ENCODE measurements at regions not wholly inside any gene's neighbourhood (a gene's known extent, or its start where the extent isn't known, plus 50 kb on each side); places are given as distances from the start of the nearest gene placed in this dataset.

DNA sequence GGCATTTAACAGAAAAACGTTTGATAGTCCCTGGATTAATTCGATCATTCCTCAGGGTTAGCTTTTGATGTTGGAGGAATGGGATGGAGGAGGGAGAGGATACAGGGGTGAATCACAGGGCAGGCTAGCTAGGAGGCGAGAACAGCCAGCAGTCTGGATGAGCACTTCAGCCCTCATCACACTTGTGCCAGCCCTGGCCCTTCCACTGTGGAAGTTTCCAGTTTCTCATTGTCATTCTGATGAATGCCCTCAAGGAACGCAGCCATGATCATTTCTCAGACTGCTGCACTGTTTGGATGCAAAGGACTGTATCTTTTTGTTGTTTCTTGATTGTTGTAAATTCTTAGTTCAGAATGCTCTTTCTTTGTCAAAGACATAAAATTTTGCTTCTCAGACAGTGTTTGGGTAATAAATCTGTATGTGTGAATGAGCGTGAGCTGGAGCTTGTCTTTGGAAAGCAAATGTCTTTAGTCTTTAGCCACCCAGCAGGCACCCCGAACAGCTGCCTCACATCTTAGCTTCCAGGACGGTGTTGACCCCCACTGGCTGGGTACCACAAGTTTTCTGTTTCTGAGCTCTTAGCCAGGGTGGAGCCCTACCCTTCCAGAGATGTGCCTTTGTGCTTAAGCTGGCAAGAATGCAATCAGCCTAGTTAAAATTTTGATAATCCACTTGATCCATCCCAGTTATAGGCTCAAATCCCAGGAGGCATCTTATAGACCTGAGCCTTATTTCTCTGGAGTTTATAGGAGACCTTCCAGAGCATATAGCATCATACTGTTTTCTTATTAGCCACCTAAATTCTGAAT, 121.1 kb downstream of the PDCD6IP start:
- H2AFZ ChIP-seq (ENCODE audit: insufficient read depth, low read length, poor library complexity): no peak overlapping the region
- no peaks in the 10 kb centered on the region for H3K36me3 ChIP-seq (ENCODE audit: control insufficient read depth in 1 of 2, insufficient read depth in 2 of 2, low read length in 2 of 2)
- H3K27me3 ChIP-seq (ENCODE audit: insufficient read depth, low read length): no peaks in the 10 kb centered on the region
- H2BK5ac ChIP-seq (ENCODE audit: low read depth, low read length, poor library complexity): no peak overlapping the region
- H2BK120ac ChIP-seq (ENCODE audit: insufficient read depth, low read length, poor library complexity): no peak overlapping the region
- H4K91ac ChIP-seq (ENCODE audit: low read depth, low read length): no peak overlapping the region
- H2AK5ac ChIP-seq (ENCODE audit: low read length): no peak overlapping the region
- H3K18ac ChIP-seq (ENCODE audit: low read length): no peak overlapping the region
- no peaks in the 10 kb centered on the region for H3K79me2 ChIP-seq (ENCODE audit: control insufficient read depth, insufficient read depth, low read length, poor library complexity)
- no peak overlapping the region for H2BK12ac ChIP-seq (ENCODE audit: low read length)
- no peaks in the 10 kb centered on the region for H3K9me3 ChIP-seq (ENCODE audit: insufficient read depth, low read depth, low read length)
- H3K4me2 ChIP-seq (ENCODE audit: low read length): no peak overlapping the region
- no peak overlapping the region for H3K27ac ChIP-seq (ENCODE audit: low read depth, low read length)
- no peak overlapping the region for H3K9ac ChIP-seq (ENCODE audit: low read length)
- H3K23ac ChIP-seq (ENCODE audit: low read length): no peak overlapping the region
- no peak overlapping the region for H3K4ac ChIP-seq (ENCODE audit: low read depth, low read length)
- H3K79me1 ChIP-seq (ENCODE audit: low read length): no peaks in the 10 kb centered on the region
- H3K4me1 ChIP-seq (ENCODE audit: control insufficient read depth in 1 of 2, insufficient read depth in 2 of 2, low read length in 2 of 2): no peaks in the 10 kb centered on the region
- no peak overlapping the region for H4K12ac ChIP-seq (ENCODE audit: low read depth, low read length)
- no peak overlapping the region for H3K14ac ChIP-seq (ENCODE audit: low read length)
- no CpG with 5 or more reads among the region's 7 CpGs for WGBS (ENCODE audit: extremely low coverage, insufficient coverage, insufficient read length)
- H4K8ac ChIP-seq (ENCODE audit: low read depth, low read length): no peak overlapping the region
- DNase-seq: no peak
- no peak overlapping the region for H3K4me3 ChIP-seq (ENCODE audit: low read depth, low read length)

DNA sequence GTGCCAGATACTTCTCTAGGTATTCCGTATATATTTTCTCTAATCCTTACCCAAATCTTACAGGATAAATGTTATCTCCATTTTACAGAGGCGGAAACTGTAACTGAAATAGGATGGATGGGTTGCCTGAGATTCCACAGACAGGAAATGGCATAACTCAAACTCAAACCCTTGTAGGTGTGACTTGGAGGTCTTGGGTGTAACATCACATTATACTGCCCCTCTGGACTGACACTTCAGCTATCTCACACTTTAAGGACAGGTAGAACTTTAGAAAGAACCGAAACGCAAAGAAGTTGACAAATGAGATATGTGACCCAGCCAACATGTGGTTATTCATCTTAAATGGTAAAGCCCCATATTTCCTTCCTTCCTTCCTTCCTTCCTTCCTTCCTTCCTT, 122.1 kb downstream of the PDCD6IP start:
- H2BK5ac ChIP-seq (ENCODE audit: low read depth, low read length, poor library complexity): no peak overlapping the region
- no peak overlapping the region for H3K23ac ChIP-seq (ENCODE audit: low read length)
- no peaks in the 10 kb centered on the region for H3K79me2 ChIP-seq (ENCODE audit: control insufficient read depth, insufficient read depth, low read length, poor library complexity)
- H3K14ac ChIP-seq (ENCODE audit: low read length): no peak overlapping the region
- no peak overlapping the region for H3K4me2 ChIP-seq (ENCODE audit: low read length)
- H2AFZ ChIP-seq (ENCODE audit: insufficient read depth, low read length, poor library complexity): no peak overlapping the region
- H3K27me3 ChIP-seq (ENCODE audit: insufficient read depth, low read length): no peaks in the 10 kb centered on the region
- H3K4ac ChIP-seq (ENCODE audit: low read depth, low read length): no peak overlapping the region
- no peak overlapping the region for H2BK120ac ChIP-seq (ENCODE audit: insufficient read depth, low read length, poor library complexity)
- no peak overlapping the region for H3K9ac ChIP-seq (ENCODE audit: low read length)
- no peaks in the 10 kb centered on the region for H3K9me3 ChIP-seq (ENCODE audit: insufficient read depth, low read depth, low read length)
- no peak overlapping the region for H3K18ac ChIP-seq (ENCODE audit: low read length)
- no peak overlapping the region for H4K8ac ChIP-seq (ENCODE audit: low read depth, low read length)
- no peaks in the 10 kb centered on the region for H3K36me3 ChIP-seq (ENCODE audit: control insufficient read depth in 1 of 2, insufficient read depth in 2 of 2, low read length in 2 of 2)
- H2BK12ac ChIP-seq (ENCODE audit: low read length): no peak overlapping the region
- no peak overlapping the region for H3K27ac ChIP-seq (ENCODE audit: low read depth, low read length)
- no CpG with 5 or more reads among the region's 4 CpGs for WGBS (ENCODE audit: extremely low coverage, insufficient coverage, insufficient read length)
- H3K79me1 ChIP-seq (ENCODE audit: low read length): no peaks in the 10 kb centered on the region
- H4K12ac ChIP-seq (ENCODE audit: low read depth, low read length): no peak overlapping the region
- H3K4me1 ChIP-seq (ENCODE audit: control insufficient read depth in 1 of 2, insufficient read depth in 2 of 2, low read length in 2 of 2): no peaks in the 10 kb centered on the region
- no peak overlapping the region for H2AK5ac ChIP-seq (ENCODE audit: low read length)
- no peak overlapping the region for H3K4me3 ChIP-seq (ENCODE audit: low read depth, low read length)
- no peak overlapping the region for H4K91ac ChIP-seq (ENCODE audit: low read depth, low read length)
- DNase-seq: no peak

DNA sequence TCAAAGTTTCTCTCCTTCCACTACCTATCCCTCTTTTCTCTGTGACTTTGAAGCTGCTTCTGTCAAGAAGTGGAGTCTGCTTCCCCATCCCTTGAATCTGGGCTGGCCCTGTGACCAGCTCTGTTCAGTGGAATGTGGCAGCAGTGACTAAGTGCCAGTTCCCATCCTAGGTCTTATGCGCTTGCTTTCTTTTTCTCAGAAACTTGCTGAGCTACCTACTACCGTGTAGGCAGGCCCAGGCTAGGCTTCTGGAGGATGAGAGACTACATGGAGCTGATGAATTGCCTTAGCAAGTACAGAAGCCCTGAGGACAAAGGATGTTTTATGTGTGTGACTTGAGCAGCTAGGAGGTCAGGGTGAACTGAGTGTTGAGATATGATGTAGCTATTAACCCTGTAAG, 123.2 kb downstream of the PDCD6IP start:
- no peak overlapping the region for H3K9ac ChIP-seq (ENCODE audit: low read length)
- H3K27me3 ChIP-seq (ENCODE audit: insufficient read depth, low read length): no peaks in the 10 kb centered on the region
- no peaks in the 10 kb centered on the region for H3K79me2 ChIP-seq (ENCODE audit: control insufficient read depth, insufficient read depth, low read length, poor library complexity)
- H3K18ac ChIP-seq (ENCODE audit: low read length): no peak overlapping the region
- no peaks in the 10 kb centered on the region for H3K9me3 ChIP-seq (ENCODE audit: insufficient read depth, low read depth, low read length)
- no peaks in the 10 kb centered on the region for H3K79me1 ChIP-seq (ENCODE audit: low read length)
- H4K8ac ChIP-seq (ENCODE audit: low read depth, low read length): no peak overlapping the region
- no peaks in the 10 kb centered on the region for H3K4me1 ChIP-seq (ENCODE audit: control insufficient read depth in 1 of 2, insufficient read depth in 2 of 2, low read length in 2 of 2)
- no peak overlapping the region for H3K4me2 ChIP-seq (ENCODE audit: low read length)
- no peak overlapping the region for H3K4ac ChIP-seq (ENCODE audit: low read depth, low read length)
- H2BK12ac ChIP-seq (ENCODE audit: low read length): no peak overlapping the region
- H2AFZ ChIP-seq (ENCODE audit: insufficient read depth, low read length, poor library complexity): no peak overlapping the region
- H3K4me3 ChIP-seq (ENCODE audit: low read depth, low read length): no peak overlapping the region
- DNase-seq: no peak
- no peak overlapping the region for H3K27ac ChIP-seq (ENCODE audit: low read depth, low read length)
- H4K91ac ChIP-seq (ENCODE audit: low read depth, low read length): no peak overlapping the region
- WGBS (ENCODE audit: extremely low coverage, insufficient coverage, insufficient read length): no CpG with 5 or more reads among the region's 2 CpGs
- H3K23ac ChIP-seq (ENCODE audit: low read length): no peak overlapping the region
- no peak overlapping the region for H3K14ac ChIP-seq (ENCODE audit: low read length)
- no peak overlapping the region for H2BK120ac ChIP-seq (ENCODE audit: insufficient read depth, low read length, poor library complexity)
- no peak overlapping the region for H2AK5ac ChIP-seq (ENCODE audit: low read length)
- no peak overlapping the region for H2BK5ac ChIP-seq (ENCODE audit: low read depth, low read length, poor library complexity)
- no peaks in the 10 kb centered on the region for H3K36me3 ChIP-seq (ENCODE audit: control insufficient read depth in 1 of 2, insufficient read depth in 2 of 2, low read length in 2 of 2)
- no peak overlapping the region for H4K12ac ChIP-seq (ENCODE audit: low read depth, low read length)

DNA sequence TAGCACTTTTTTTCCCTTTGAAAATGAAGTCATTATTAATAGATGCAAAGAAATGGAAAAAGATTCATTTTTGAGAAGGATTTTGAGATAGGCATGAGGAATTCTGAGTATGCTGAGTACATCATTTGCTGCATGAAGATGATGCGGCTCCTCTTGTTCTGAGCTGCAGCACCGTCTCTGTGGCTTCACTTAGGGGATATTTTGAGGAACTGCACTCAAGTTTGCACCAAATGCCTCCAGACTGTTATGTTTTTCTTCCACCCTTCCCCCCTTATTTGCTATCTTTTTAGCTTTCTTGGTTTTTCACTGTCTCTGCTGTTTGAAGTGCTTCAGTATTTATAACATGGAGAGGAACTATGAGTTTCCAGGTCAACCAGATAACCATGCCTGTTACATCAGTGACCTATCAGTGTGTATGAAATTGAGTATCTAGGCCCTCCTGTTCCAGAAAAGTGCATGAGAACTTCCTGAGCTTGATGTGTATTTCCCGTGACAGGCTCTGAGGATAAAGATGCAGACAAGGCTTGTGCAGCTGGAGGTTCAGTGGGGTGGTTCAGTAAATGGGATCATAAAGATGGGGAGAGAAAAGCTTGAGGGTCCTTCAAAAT, 128.7 kb downstream of the PDCD6IP start:
- Histone ChIP-seq H3K23ac (ENCODE audit: low read length) (no peak overlapping the region), H2BK120ac (ENCODE audit: insufficient read depth, low read length, poor library complexity) (no peak overlapping the region), H3K27ac (ENCODE audit: low read depth, low read length) (no peak overlapping the region), H3K4me2 (ENCODE audit: low read length) (no peak overlapping the region), H2BK12ac (ENCODE audit: low read length) (no peak overlapping the region), H3K9ac (ENCODE audit: low read length) (no peak overlapping the region), H2AK5ac (ENCODE audit: low read length) (no peak overlapping the region), H4K8ac (ENCODE audit: low read depth, low read length) (no peak overlapping the region), H2BK5ac (ENCODE audit: low read depth, low read length, poor library complexity) (no peak overlapping the region), H3K14ac (ENCODE audit: low read length) (no peak overlapping the region), H4K12ac (ENCODE audit: low read depth, low read length) (no peak overlapping the region), H3K4ac (ENCODE audit: low read depth, low read length) (no peak overlapping the region), H3K9me3 (ENCODE audit: insufficient read depth, low read depth, low read length) (peaks cover 2% of the 10 kb centered on the region), H3K4me1 (ENCODE audit: control insufficient read depth in 1 of 2, insufficient read depth in 2 of 2, low read length in 2 of 2) (no peaks in the 10 kb centered on the region), H2AFZ (ENCODE audit: insufficient read depth, low read length, poor library complexity) (no peak overlapping the region), H3K4me3 (ENCODE audit: low read depth, low read length) (no peak overlapping the region), H4K91ac (ENCODE audit: low read depth, low read length) (no peak overlapping the region), H3K79me2 (ENCODE audit: control insufficient read depth, insufficient read depth, low read length, poor library complexity) (no peaks in the 10 kb centered on the region), H3K36me3 (ENCODE audit: control insufficient read depth in 1 of 2, insufficient read depth in 2 of 2, low read length in 2 of 2) (no peaks in the 10 kb centered on the region), H3K18ac (ENCODE audit: low read length) (no peak overlapping the region), H3K27me3 (ENCODE audit: insufficient read depth, low read length) (no peaks in the 10 kb centered on the region), H3K79me1 (ENCODE audit: low read length) (no peaks in the 10 kb centered on the region)
- no CpG with 5 or more reads among the region's 3 CpGs for WGBS (ENCODE audit: extremely low coverage, insufficient coverage, insufficient read length)
- no peak for DNase-seq

All from trophoblast cell (in vitro differentiated cells and primary cell).